OCI-LY7 (cell line): ENCODE measurements at regions not wholly inside any gene's neighbourhood (a gene's known extent, or its start where the extent isn't known, plus 50 kb on each side); places are given as distances from the start of the nearest gene placed in this dataset.

Experiments
- CTCF ChIP-seq: fragments of 200-600 bp; sonication (generic); conservative IDR thresholded peaks from 2 replicates; pipeline ENCODE4 v1.5.1; 2014; ENCODE audit warnings: mild to moderate bottlenecking, antibody characterized with exemption, low read length, moderate library complexity, mixed read lengths
- EZH2phosphoT487 ChIP-seq: fragments of 200-600 bp; sonication (generic); IDR thresholded peaks from 2 replicates; pipeline ENCODE4 v1.6.1; 2018; ENCODE audit warnings: low read depth, borderline replicate concordance, mild to moderate bottlenecking, mixed run types, antibody characterized with exemption, low read length, moderate library complexity, mixed read lengths

- TF ChIP-seq CTCF: no peak
- no peak for TF ChIP-seq EZH2phosphoT487
Observed at GRCh38 chr4:12956026-12956425, 528.1 kb downstream of the RAB28 start.
